ENCODE measurements at regions not wholly inside any gene's neighbourhood (a gene's known extent, or its start where the extent isn't known, plus 50 kb on each side); places are given as distances from the start of the nearest gene placed in this dataset.

GRCh38 chr13:64410276-64411053, 2819.7 kb downstream of the PCDH9 start:
- Histone ChIP-seq H3K27ac (ENCODE audit: low read depth, low read length) (no peak overlapping the region), H3K27me3 (ENCODE audit: control insufficient read depth, insufficient read depth, low read length) (no peaks in the 10 kb centered on the region), H3K4me3 (ENCODE audit: low read depth, low read length) (no peak overlapping the region), H3K9me3 (ENCODE audit: control insufficient read depth, insufficient read depth, low read length) (no peaks in the 10 kb centered on the region)
- TF ChIP-seq CTCF (IDR thresholded peaks at IDR 0.05; ENCODE audit: low read depth, low read length): no peak
- no peak for DNase-seq (ENCODE audit: low read depth, low spot score)
- ChIA-PET CTCF (no interaction called here), POLR2A (no interaction called here)

GRCh38 chr13:64397701-64398100, 2832.4 kb downstream of the PCDH9 start:
- DNase-seq (ENCODE audit: low read depth, low spot score): no peak
- Histone ChIP-seq H3K27ac (ENCODE audit: low read depth, low read length) (no peak overlapping the region), H3K4me3 (ENCODE audit: low read depth, low read length) (no peak overlapping the region), H3K9me3 (ENCODE audit: control insufficient read depth, insufficient read depth, low read length) (no peaks in the 10 kb centered on the region), H3K27me3 (ENCODE audit: control insufficient read depth, insufficient read depth, low read length) (no peaks in the 10 kb centered on the region)
- ChIA-PET CTCF (no interaction called here), POLR2A (no interaction called here)
- no peak for TF ChIP-seq CTCF (IDR thresholded peaks at IDR 0.05; ENCODE audit: low read depth, low read length)

GRCh38 chr13:64377606-64378005, 2852.5 kb downstream of the PCDH9 start:
- DNase-seq (ENCODE audit: low read depth, low spot score): no peak
- H3K4me3 ChIP-seq (ENCODE audit: low read depth, low read length): no peak overlapping the region
- 0 out of 2 replicates have a peak, but pooled peaks cover 3% of the 10 kb centered on the region for H3K9me3 ChIP-seq (ENCODE audit: control insufficient read depth, insufficient read depth, low read length)
- TF ChIP-seq CTCF (IDR thresholded peaks at IDR 0.05; ENCODE audit: low read depth, low read length): no peak
- H3K27me3 ChIP-seq (ENCODE audit: control insufficient read depth, insufficient read depth, low read length): no peaks in the 10 kb centered on the region
- H3K27ac ChIP-seq (ENCODE audit: low read depth, low read length): no peak overlapping the region
- POLR2A ChIA-PET: no interaction called here
- CTCF ChIA-PET: no interaction called here

- ChIA-PET CTCF (no interaction called here), POLR2A (no interaction called here)
- Histone ChIP-seq H3K27ac (ENCODE audit: low read depth, low read length) (no peak overlapping the region), H3K4me3 (ENCODE audit: low read depth, low read length) (no peak overlapping the region), H3K9me3 (ENCODE audit: control insufficient read depth, insufficient read depth, low read length) (0 out of 2 replicates have a peak, but pooled peaks cover 3% of the 10 kb centered on the region), H3K27me3 (ENCODE audit: control insufficient read depth, insufficient read depth, low read length) (no peaks in the 10 kb centered on the region)
- DNase-seq (ENCODE audit: low read depth, low spot score): no peak
- no peak for TF ChIP-seq CTCF (IDR thresholded peaks at IDR 0.05; ENCODE audit: low read depth, low read length)
These were observed 2858.7 kb downstream of the PCDH9 start for GRCh38 chr13:64371461-64371860.

- TF ChIP-seq CTCF (IDR thresholded peaks at IDR 0.05; ENCODE audit: low read depth, low read length): no peak
- Histone ChIP-seq H3K27ac (ENCODE audit: low read depth, low read length) (no peak overlapping the region), H3K9me3 (ENCODE audit: control insufficient read depth, insufficient read depth, low read length) (0 out of 2 replicates have a peak, but pooled peaks cover 3% of the 10 kb centered on the region), H3K4me3 (ENCODE audit: low read depth, low read length) (no peak overlapping the region), H3K27me3 (ENCODE audit: control insufficient read depth, insufficient read depth, low read length) (no peaks in the 10 kb centered on the region)
- no peak for DNase-seq (ENCODE audit: low read depth, low spot score)
- ChIA-PET CTCF (no interaction called here), POLR2A (no interaction called here)
These were observed 2859.1 kb downstream of the PCDH9 start for GRCh38 chr13:64371045-64371444.

Data from AG04450 (cell line).